ENCODE measurements at regions not wholly inside any gene's neighbourhood (a gene's known extent, or its start where the extent isn't known, plus 50 kb on each side); places are given as distances from the start of the nearest gene placed in this dataset.

DNA sequence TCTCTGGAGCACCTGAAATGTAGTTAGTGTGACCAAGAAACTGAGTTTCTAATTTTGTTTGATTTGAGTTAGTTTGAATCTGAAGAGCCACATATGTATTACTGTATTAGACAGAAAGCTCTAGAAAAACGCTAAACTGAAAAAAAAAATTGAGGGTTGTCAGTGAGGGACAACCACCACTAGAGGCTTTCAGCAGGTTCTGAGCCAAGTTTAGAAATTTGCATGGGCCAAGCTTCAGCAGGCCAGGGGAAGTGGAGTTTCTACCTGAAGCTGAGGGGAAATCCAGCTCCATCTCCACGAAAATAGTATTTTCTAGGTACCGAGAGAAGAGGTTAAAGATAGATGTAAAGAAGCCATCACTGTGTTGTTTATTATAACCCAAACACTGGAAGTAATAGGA, 77.9 kb upstream of the PLXNA4 start:
- Histone ChIP-seq H3K4me1 (ENCODE audit: insufficient read depth, low read length) (peaks cover 21% of the 10 kb centered on the region), H3K9me3 (ENCODE audit: control insufficient read depth, insufficient read depth, low read length) (no peaks in the 10 kb centered on the region), H3K36me3 (ENCODE audit: insufficient read depth, low read length) (no peaks in the 10 kb centered on the region), H3K9ac (ENCODE audit: low read depth, low read length) (no peak overlapping the region)

DNA sequence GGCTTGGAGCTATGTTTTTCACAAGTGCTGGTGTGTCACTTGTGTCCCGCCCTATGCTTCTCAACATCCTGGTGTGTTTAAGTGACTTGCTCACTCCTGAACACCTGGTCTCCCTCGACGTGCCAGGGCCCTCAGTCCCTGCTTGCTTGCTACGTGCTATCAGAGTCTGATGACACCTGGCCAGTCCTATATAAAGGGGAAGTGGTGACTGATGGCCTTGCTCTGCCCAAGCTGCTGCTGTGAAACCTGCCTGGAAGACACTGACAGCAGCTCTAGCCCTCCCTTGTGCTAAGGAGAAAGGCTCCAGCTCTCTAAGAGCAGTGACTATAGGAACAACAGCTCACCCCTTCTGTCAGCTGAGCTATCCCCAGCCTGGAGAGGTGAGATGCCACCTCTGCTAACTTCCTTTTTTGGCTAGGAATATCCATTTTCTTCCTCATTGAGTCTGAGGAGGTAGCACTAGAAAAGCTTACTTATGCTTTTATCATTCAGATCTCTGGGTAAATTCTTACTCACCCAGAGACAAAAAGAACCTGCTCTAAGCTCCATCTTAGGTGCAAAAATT, 77.2 kb upstream of the PLXNA4 start:
- no peak overlapping the region for H3K9ac ChIP-seq (ENCODE audit: low read depth, low read length)
- H3K9me3 ChIP-seq (ENCODE audit: control insufficient read depth, insufficient read depth, low read length) = no peaks in the 10 kb centered on the region
- no peaks in the 10 kb centered on the region for H3K36me3 ChIP-seq (ENCODE audit: insufficient read depth, low read length)
- H3K4me1 ChIP-seq (ENCODE audit: insufficient read depth, low read length) = peaks cover 21% of the 10 kb centered on the region

DNA sequence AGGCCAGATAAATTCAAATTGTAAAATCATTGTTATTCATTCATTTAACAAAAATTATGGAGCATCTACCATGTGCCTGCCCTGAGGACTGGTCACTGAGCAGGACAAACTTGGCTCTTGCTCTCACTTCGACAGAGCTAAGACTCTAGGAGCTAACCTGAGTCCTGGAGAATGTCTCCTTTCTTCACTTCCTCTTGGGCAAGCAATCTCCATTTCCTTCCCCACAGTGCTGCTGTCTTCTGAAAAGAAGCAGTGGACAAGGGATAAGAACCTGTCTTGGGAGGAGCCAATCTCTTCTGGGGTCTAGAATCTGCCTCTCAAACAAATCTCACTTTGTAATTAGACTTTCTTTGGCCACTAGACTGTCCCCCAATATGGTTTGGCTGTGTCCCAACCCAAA, 76.2 kb upstream of the PLXNA4 start:
- Histone ChIP-seq H3K36me3 (ENCODE audit: insufficient read depth, low read length) (no peaks in the 10 kb centered on the region), H3K9me3 (ENCODE audit: control insufficient read depth, insufficient read depth, low read length) (no peaks in the 10 kb centered on the region), H3K4me1 (ENCODE audit: insufficient read depth, low read length) (peaks cover 21% of the 10 kb centered on the region), H3K9ac (ENCODE audit: low read depth, low read length) (no peak overlapping the region)

DNA sequence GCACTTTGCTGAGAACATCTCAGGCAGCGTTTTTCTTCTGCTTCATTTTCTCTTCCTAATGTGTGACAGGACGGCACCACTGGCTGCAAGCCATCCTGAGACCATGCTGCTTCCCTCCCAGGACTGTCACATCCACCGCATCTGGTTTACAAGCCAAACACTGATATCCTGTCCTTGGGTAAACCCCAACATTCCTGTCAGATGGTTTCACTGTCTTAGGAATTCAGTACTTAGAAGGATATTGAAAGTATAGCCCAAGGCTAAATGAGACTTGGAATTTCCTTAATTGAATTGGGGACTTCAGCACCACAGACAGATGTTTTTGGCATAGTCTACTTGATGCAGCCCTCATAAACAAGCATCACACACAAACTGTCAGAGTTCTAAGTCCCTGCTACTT, 74.2 kb upstream of the PLXNA4 start:
- H3K4me1 ChIP-seq (ENCODE audit: insufficient read depth, low read length) = peaks cover 25% of the 10 kb centered on the region
- H3K36me3 ChIP-seq (ENCODE audit: insufficient read depth, low read length) = no peaks in the 10 kb centered on the region

DNA sequence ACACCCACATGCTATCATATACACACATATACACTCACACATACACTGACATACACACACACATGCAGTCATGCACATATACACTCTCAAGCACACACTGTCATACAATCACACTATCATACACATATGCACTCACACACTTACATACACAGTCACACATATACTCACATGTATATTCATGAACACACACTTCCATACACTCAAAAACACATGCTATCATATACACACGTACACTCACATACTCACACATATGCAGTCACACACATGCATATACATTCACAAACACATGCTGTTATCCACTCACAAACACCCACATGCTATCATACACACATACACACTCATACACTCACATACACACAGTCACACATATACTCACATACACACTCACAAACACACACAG, 71.0 kb upstream of the PLXNA4 start:
- peaks cover 27% of the 10 kb centered on the region for H3K4me1 ChIP-seq (ENCODE audit: insufficient read depth, low read length)
- no peaks in the 10 kb centered on the region for H3K9me3 ChIP-seq (ENCODE audit: control insufficient read depth, insufficient read depth, low read length)
- no peaks in the 10 kb centered on the region for H3K36me3 ChIP-seq (ENCODE audit: insufficient read depth, low read length)
- no peak overlapping the region for H3K9ac ChIP-seq (ENCODE audit: low read depth, low read length)

More for the DNA sequence above, 74.2 kb upstream of the PLXNA4 start:
- H3K9ac ChIP-seq (ENCODE audit: low read depth, low read length) = no peak overlapping the region
- H3K9me3 ChIP-seq (ENCODE audit: control insufficient read depth, insufficient read depth, low read length) = no peaks in the 10 kb centered on the region

DNA sequence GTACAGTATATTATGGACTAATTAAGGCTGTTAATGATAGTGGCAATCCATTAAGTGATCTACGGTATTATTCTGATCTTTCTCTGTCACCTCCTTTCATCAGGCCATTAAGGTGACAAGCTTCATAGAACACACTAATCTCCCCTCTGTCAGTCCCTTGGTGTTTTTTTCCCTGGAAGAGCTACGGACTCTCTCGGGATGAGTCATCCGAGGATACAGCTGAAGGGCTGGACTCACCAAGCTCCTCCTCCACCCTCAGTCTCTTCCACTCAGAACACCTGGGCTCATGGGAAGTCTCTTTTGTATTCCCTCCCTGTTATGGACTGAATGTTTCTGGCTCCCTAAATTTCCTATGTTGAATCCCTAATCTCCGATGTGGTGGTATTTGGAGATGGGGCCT, 69.8 kb upstream of the PLXNA4 start:
- H3K9me3 ChIP-seq (ENCODE audit: control insufficient read depth, insufficient read depth, low read length) = no peaks in the 10 kb centered on the region
- H3K36me3 ChIP-seq (ENCODE audit: insufficient read depth, low read length) = no peaks in the 10 kb centered on the region
- H3K9ac ChIP-seq (ENCODE audit: low read depth, low read length) = no peak overlapping the region
- H3K4me1 ChIP-seq (ENCODE audit: insufficient read depth, low read length) = peaks cover 29% of the 10 kb centered on the region

DNA sequence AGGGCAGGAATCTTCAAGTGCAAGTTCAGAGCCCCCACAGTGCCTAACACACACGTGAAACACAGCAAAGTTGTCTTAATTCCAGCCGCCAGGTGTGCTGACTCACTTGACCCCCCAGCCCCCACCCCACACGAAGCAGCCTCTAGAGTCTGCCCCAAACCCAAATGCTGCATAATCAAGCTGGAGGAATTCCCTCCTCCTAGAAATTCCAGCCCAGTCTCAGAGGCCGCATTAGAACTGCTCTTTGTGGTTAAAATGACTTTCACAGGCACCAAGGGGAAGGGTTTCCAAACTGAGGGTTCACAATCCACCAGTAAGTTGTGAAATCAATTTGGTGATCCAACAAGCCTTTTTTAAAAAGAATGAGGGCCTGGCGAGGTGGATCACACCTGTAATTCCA, 67.0 kb upstream of the PLXNA4 start:
- no peak overlapping the region for H3K9ac ChIP-seq (ENCODE audit: low read depth, low read length)
- peaks cover 19% of the 10 kb centered on the region for H3K4me1 ChIP-seq (ENCODE audit: insufficient read depth, low read length)
- no peaks in the 10 kb centered on the region for H3K9me3 ChIP-seq (ENCODE audit: control insufficient read depth, insufficient read depth, low read length)
- no peaks in the 10 kb centered on the region for H3K36me3 ChIP-seq (ENCODE audit: insufficient read depth, low read length)

DNA sequence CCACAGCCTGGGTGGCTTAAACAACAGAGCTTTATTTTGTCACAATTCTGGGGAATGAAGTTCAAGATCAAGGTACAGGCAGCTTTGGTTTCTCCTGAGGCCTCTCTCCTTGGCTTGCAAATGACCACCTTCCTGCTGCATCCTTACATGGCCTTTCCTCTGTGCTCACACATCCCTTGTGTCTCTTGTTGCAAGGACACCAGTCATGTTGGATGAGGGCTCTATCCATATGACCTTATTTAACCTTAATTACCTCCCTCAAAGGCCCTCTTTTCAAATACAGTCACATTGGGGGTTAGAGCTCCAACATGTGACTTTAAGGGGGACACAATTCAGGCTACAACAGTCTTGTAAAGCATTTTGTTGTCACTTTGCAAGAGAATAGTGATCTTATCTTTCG, 65.0 kb upstream of the PLXNA4 start:
- Histone ChIP-seq H3K36me3 (ENCODE audit: insufficient read depth, low read length) (no peaks in the 10 kb centered on the region), H3K9me3 (ENCODE audit: control insufficient read depth, insufficient read depth, low read length) (no peaks in the 10 kb centered on the region), H3K4me1 (ENCODE audit: insufficient read depth, low read length) (peaks cover 28% of the 10 kb centered on the region), H3K9ac (ENCODE audit: low read depth, low read length) (no peak overlapping the region)

DNA sequence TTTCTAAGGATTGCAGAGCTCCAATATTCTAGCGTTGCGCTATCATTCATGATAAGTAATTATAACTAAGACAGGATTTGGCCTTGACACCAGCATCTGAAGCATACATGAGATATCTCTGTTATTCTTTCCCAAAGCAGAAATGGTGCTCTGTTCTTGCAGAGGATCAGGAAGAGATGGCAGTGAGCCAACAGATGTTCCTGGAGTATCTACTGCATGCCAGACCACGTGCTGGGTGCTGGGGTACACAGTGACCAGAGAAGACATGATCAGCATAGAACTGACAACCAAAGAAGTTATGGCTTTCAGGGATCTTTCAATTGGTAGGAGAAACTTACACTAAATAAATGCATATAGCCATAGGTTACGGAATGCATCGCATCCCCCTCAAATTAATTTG, 63.7 kb upstream of the PLXNA4 start:
- H3K9me3 ChIP-seq (ENCODE audit: control insufficient read depth, insufficient read depth, low read length) = no peaks in the 10 kb centered on the region
- no peak overlapping the region for H3K9ac ChIP-seq (ENCODE audit: low read depth, low read length)
- H3K4me1 ChIP-seq (ENCODE audit: insufficient read depth, low read length) = peaks cover 23% of the 10 kb centered on the region
- H3K36me3 ChIP-seq (ENCODE audit: insufficient read depth, low read length) = no peaks in the 10 kb centered on the region

DNA sequence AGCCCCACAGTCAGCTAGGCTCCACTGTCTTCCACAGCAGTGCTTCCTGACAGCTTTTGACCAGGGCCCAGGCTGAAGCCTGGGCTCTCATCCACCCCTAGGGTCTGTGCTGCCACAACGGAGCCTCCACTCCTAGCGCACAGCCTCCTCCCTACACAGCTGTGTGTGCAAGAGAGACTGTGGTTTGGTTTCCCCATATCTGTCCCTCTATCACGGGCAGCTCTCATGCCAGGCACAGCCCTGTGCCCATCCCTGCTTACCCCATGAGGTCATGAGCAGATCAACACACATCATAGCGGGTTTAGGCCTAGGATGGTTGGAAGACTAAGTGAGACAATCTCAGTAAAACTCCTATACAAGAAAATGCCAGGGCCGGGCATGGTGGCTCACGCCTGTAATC, 61.7 kb upstream of the PLXNA4 start:
- peaks cover 22% of the 10 kb centered on the region for H3K4me1 ChIP-seq (ENCODE audit: insufficient read depth, low read length)
- no peaks in the 10 kb centered on the region for H3K36me3 ChIP-seq (ENCODE audit: insufficient read depth, low read length)
- no peaks in the 10 kb centered on the region for H3K9me3 ChIP-seq (ENCODE audit: control insufficient read depth, insufficient read depth, low read length)
- H3K9ac ChIP-seq (ENCODE audit: low read depth, low read length) = no peak overlapping the region

DNA sequence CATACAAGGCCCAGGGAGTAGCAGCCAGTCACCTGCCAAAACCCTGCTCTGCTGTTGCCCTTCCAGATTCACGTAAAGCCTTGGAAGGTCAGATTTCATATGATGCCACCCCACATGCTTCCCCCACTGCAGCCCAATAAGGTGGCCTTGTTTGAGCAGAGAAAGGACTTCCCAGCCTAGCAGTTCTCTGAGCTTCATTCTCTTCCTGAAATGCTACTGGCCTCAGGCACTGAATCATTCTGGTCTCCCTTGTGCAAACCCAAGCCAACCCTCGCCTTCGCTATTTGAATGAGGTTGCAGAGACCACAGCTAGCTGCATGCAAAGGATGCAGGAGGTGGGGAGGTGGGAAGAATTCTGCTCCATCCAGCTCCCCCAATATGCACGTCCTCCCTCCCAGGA, 60.3 kb upstream of the PLXNA4 start:
- no peak overlapping the region for H3K9ac ChIP-seq (ENCODE audit: low read depth, low read length)
- H3K36me3 ChIP-seq (ENCODE audit: insufficient read depth, low read length) = no peaks in the 10 kb centered on the region
- peaks cover 21% of the 10 kb centered on the region for H3K4me1 ChIP-seq (ENCODE audit: insufficient read depth, low read length)
- no peaks in the 10 kb centered on the region for H3K9me3 ChIP-seq (ENCODE audit: control insufficient read depth, insufficient read depth, low read length)

DNA sequence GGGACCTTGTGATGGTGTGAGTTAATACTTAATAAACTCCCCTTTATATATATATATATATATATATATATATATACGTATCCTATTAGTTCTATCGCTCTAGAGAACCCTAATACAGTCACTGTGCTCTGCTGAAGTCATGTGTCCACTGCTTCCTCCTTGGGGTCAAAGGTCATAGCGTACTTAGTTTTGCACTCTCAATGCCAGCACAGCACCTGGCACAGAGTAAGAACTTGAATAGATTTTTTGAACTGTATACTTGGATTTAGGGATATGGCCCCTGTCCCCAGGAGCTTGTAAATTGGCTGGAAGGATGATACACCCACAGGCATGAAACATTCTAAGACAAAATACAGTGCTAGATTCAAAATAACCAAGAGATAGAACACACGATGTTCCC, 58.9 kb upstream of the PLXNA4 start:
- H3K9ac ChIP-seq (ENCODE audit: low read depth, low read length) = no peak overlapping the region
- H3K9me3 ChIP-seq (ENCODE audit: control insufficient read depth, insufficient read depth, low read length) = no peaks in the 10 kb centered on the region
- peaks cover 16% of the 10 kb centered on the region for H3K4me1 ChIP-seq (ENCODE audit: insufficient read depth, low read length)
- no peaks in the 10 kb centered on the region for H3K36me3 ChIP-seq (ENCODE audit: insufficient read depth, low read length)

DNA sequence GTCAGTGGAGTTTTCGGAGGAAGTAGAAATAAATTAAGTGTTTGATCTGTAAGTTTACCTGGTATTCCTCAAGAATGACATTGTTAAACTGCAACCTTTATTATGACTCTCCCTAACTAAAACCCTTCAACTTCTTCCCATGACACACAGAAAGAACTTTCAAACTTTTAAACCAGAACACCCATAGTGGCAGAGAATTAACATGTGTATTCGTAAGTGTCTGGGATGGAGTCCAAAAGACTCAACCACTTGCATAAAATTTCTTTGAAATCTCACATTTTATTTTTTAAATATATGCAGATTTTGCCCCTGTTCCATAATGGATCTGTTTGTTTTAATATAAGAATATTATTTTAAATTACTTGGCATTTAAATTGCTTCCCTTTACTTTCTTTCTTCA, 54.6 kb upstream of the PLXNA4 start:
- Histone ChIP-seq H3K4me1 (ENCODE audit: insufficient read depth, low read length) (peaks cover 4% of the 10 kb centered on the region; the same call in 1 of the 2 replicates), H3K9me3 (ENCODE audit: control insufficient read depth, insufficient read depth, low read length) (no peaks in the 10 kb centered on the region), H3K36me3 (ENCODE audit: insufficient read depth, low read length) (no peaks in the 10 kb centered on the region), H3K9ac (ENCODE audit: low read depth, low read length) (no peak overlapping the region)
